ENCODE measurements at regions not wholly inside any gene's neighbourhood (a gene's known extent, or its start where the extent isn't known, plus 50 kb on each side); places are given as distances from the start of the nearest gene placed in this dataset.
A peak's percentile ranks its signal among the peaks of the same experiment; 100 is the strongest.
"Not testable (repeated sequence)": the region's sequence is repeated elsewhere in the genome, so short reads cannot be mapped to it uniquely, and the experiment has no call there.

DNA sequence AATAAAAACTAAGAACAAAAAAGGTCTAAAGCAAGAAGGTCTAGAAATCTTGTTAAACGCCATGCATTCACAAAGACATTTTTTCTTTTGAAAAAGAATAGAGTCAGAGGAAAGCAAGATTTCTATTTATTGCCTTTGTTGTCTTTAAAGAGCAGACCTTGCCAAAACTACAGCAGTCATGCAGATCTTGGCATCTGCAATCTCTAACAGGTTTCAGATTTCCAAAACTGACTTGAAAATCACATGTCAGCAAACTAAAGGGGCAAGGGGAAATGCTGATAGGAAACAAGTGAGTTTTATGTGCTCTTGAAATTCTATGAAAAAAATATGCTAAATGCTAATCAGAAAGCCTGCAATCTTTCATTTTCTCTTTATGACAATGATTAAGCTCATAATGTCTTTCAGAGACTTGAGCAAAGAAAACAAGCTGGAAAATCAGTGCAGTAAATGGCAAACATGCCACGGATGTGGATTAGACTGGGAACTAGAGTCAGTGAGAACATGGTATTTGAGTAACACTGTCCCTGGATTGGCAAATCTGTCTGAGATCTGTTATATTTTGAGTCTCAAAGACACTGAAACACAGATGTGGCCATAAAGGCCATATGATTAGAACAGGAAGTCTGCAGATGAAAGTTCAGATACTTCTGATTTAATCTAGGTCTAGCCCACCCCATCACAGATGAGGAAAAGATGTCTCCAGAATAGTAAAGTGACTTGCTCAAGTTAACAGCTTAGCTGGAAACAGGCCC is 361.4 kb upstream of the RPS23 start:
- DNase-seq, result no peak

DNA sequence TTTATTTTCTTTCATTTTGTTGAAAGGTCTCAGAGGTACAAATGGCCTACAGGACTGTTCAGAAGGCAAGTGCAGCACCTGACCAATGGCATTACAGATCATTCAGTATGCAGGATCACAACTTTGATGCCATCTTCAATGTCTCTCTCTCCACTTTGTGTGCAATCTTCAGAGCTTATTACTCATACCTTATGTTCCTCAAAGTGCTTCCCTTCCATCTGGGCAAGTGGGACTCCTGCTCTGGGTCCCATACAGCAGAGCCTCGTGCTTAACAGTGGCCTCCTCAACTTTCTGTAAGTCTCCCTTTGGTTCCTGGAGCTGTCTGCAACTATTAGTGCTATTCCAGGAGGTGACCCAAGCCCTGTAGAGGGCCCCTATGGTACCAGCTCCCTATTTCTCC is 358.4 kb upstream of the RPS23 start:
- no peak for DNase-seq

GRCh38 chr5:82635561-82636288 is 357.6 kb upstream of the RPS23 start:
- DNase-seq, result peak; percentile 83

GRCh38 chr5:82628364-82628910 is 350.3 kb upstream of the RPS23 start:
- DNase-seq, result no peak

GRCh38 chr5:82626905-82627591 is 348.9 kb upstream of the RPS23 start:
- DNase-seq, result not testable (repeated sequence)

- DNase-seq, result not testable (repeated sequence)
These were observed 347.9 kb upstream of the RPS23 start for GRCh38 chr5:82626012-82626411.

DNA sequence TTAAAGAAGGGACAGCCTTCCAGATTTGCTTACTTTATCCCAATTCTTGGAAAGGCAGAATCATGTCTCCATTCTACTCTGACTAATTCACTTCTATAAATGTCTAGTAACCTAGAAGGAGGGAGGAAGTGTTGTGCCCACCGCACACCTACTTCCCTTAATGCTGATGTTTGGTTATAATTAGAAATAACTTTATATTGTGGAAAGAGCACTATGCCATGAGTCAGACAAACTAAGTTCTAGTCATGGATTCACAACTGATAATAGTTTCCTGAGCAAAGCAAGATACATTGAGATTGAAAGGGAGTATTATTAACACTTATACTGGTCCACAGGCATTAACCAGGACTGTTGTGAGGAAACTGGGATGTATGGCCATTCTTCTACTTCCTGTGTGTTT is 345.9 kb upstream of the RPS23 start:
- no peak for DNase-seq

DNA sequence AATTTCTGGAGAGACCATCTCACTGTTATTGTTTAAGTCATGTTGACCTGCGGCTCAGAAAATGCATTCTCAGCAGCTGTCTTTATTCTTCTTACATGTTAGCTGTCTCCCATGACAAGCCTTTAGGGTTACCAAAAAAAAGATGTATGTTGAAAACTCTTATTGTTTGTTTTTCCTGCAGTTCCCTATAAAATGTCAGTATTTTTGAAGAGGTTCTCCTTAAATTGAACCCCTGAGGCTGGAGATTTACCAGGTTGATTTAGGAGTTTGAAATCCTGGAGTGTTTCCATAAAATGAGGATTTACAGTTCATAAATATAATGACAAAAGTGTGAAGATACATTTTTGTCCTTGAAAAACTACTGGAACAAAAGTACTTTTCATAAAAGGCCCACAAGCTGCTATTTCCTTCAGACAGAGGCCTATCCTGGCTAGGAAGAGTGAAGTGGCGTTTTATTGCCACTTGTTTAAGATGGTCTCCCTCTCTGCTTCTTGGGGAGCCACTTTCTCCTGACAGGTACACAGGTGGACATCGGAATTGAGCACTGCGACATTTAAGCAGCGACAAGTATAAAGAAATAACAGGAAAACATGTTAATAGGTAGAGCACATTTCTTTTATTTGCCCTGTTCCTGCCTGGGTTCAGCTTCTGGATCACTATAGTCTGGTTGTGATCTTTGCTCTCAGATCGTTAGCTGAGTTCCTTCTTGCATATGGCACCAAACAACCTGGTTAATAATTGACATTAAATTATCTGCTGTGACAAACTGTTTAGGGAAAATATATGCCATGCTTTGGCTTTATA is 344.8 kb upstream of the RPS23 start:
- DNase-seq, result no peak

DNA sequence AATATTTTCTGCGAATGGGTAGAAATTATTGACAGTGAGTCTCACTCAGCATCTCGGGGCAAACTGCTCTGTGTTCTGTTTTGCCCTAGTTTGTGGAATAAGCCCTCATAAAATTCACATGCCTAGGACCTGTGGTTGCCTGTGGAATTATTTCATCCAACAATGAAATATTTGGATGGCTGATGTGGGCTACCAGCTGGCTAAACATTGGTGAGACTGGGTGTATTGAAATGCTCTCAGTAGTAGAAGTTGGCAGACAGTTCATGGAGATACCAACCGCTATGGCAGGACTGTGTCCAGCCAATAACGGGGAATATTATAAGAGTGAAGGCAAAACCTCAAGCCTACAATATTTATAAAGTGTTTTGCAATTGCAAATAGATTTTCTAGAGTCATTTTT is 344.1 kb upstream of the RPS23 start:
- DNase-seq, result no peak

GRCh38 chr5:82620957-82621600 is 342.9 kb upstream of the RPS23 start:
- peak; percentile 15 for DNase-seq

GRCh38 chr5:82619097-82619496 is 340.9 kb upstream of the RPS23 start:
- DNase-seq, result no peak

GRCh38 chr5:82614706-82615105 is 336.6 kb upstream of the RPS23 start:
- no peak for DNase-seq

- peak; percentile 57 for DNase-seq
These were observed 335.7 kb upstream of the RPS23 start for GRCh38 chr5:82613891-82614290.

- no peak for DNase-seq
These were observed 332.5 kb upstream of the RPS23 start for GRCh38 chr5:82610686-82611085.

GRCh38 chr5:82605441-82605973 is 327.4 kb upstream of the RPS23 start:
- no peak for DNase-seq

DNA sequence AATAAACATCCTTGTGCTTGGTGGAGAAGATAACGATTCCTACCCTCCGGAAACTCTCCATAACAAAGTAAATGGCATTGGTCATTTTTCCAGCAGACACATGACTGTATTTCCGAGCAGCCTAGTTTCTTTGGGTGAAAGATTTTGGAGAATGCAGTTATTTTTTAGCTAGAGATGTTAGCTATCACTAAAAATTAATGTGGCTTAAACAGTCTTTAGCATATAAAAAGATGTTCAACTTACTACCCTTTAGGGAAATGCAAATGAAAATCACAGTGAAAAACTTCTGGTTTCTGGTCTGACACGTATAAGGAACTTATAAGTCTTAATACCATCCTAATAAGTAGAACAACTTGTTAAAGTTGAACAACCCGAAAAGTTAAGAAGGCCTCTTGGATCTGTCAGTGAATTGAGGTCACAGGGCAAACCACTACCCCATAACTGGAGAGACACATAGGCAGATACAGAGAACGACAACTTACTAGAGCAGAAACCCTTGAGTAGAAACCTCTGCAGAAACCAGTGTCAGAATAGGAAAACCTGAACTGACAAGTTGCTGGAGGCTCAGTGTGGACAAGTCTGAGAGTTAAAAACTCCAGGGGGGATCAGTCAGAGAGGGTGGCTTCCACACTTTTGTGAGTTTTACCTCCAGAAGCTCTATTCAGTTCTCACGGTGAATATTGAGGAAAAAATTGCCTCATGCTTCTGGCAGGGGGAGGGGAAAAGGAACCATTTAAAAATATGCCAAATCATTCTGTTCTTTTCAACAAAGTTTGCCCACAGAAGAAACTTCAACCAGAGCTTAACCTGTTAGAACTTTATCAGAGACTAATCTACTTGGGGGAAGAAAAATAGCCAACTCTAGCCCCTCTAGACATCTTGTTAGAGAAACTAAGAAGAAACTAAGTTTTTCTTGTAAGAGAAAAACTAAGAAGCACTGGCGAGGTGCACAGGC is 325.2 kb upstream of the RPS23 start:
- no peak for DNase-seq

DNA sequence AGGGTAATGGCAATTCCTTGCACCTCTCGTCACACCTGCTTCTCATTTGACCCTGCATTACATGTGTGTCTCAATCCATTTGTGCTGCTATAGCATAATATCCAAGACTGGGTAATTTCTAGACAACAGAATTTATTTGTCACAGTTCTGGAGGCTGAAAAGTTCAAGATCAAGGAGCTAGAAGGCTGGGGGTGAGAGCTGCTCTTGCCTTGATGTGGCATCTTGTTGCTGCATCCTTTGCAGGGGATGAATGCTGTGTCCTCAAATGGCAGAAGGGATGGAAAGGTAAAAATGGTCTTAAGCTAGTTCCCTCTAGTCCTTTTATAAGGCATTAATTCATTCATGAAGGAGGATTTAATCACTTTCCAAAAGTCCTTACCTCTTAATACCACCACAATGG is 323.7 kb upstream of the RPS23 start:
- DNase-seq, result no peak

DNA sequence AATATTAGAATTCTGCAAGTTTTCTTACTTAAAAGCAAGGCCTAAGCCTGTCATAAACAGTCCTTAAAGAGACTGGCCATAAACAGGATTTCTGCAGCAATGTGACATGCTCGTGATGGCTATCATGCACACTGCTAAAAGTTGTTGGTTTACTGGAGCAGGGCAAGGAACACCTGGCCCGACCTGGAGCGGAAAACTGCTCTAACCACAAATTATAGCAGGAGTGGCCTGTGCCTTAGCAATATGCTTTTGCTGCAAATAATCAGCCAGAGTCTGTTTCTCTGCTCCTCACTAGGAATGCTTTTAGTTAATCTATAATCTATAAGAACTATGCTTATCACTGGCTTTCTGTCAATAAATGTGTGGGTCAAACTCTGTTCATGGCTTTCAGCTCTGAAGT is 322.9 kb upstream of the RPS23 start:
- no peak for DNase-seq

GRCh38 chr5:82599692-82600091 is 321.5 kb upstream of the RPS23 start:
- peak; percentile 9 for DNase-seq

DNA sequence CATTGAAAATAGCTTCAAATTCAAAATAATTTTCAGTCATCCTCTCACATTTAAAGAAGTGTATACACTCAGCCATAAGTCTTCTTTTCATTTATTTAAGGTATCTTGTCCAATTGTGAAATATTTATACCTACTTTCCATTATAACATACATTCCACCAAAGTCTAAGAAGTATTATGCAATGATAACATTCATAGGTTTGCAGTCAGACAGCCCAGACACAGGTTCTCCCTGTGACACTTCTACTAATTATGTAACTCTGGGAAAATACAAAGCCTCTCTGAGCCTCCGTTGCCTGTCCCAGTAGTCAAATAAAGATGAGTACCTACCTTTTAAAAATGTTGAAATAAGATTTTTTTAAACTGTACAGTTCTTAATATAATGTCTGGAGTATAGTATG is 320.9 kb upstream of the RPS23 start:
- DNase-seq, result no peak

DNA sequence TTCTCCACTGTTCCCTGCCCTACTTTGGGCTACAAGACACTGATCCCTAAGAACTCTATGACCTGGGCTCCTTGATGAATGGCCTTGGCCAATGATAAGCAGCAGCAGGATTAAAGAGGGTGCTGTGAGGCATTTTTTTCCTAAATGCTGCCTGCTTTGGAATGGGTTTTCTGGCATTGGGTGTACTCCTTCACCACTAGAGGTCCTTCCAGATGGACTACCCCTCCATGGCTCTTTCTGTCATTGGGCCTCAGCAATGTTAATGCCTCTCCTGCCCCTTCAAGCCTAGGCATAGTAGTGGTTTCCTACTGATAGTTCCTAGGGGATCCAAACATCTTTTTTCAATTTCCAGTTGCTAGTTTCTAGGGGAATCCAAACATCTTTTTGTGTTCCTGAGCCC is 319.3 kb upstream of the RPS23 start:
- no peak for DNase-seq

Data from fibroblast of skin of right biceps (primary cell).